ENCODE measurements at regions not wholly inside any gene's neighbourhood (a gene's known extent, or its start where the extent isn't known, plus 50 kb on each side); places are given as distances from the start of the nearest gene placed in this dataset.
"Not testable (repeated sequence)": the region's sequence is repeated elsewhere in the genome, so short reads cannot be mapped to it uniquely, and the experiment has no call there.

GRCh38 chr9:2279138-2279537, 264.0 kb downstream of the SMARCA2 start:
- not testable (repeated sequence) for DNase-seq (ENCODE audit: low spot score)

GRCh38 chr9:2281031-2281802, 266.1 kb downstream of the SMARCA2 start:
- DNase-seq (ENCODE audit: low spot score) = no peak

GRCh38 chr9:2281803-2282185, 266.6 kb downstream of the SMARCA2 start:
- DNase-seq (ENCODE audit: low spot score) = no peak

GRCh38 chr9:2284770-2285169, 269.6 kb downstream of the SMARCA2 start:
- no peak for DNase-seq (ENCODE audit: low spot score)

- no peak for DNase-seq (ENCODE audit: low spot score)
Measured at GRCh38 chr9:2285416-2286332, 270.5 kb downstream of the SMARCA2 start.

GRCh38 chr9:2286333-2286705, 271.2 kb downstream of the SMARCA2 start:
- DNase-seq (ENCODE audit: low spot score) = no peak

GRCh38 chr9:2286825-2287455, 271.8 kb downstream of the SMARCA2 start:
- DNase-seq (ENCODE audit: low spot score) = no peak

GRCh38 chr9:2288309-2288708, 273.2 kb downstream of the SMARCA2 start:
- no peak for DNase-seq (ENCODE audit: low spot score)

- DNase-seq (ENCODE audit: low spot score) = no peak
Measured at GRCh38 chr9:2289263-2289662, 274.1 kb downstream of the SMARCA2 start.

- no peak for DNase-seq (ENCODE audit: low spot score)
Measured at GRCh38 chr9:2290382-2290781, 275.2 kb downstream of the SMARCA2 start.

GRCh38 chr9:2291980-2292704, 277.0 kb downstream of the SMARCA2 start:
- DNase-seq (ENCODE audit: low spot score) = no peak

- DNase-seq (ENCODE audit: low spot score) = no peak
Measured at GRCh38 chr9:2292733-2293132, 277.6 kb downstream of the SMARCA2 start.

GRCh38 chr9:2297771-2298170, 282.6 kb downstream of the SMARCA2 start:
- no peak for DNase-seq (ENCODE audit: low spot score)

GRCh38 chr9:2298217-2298616, 283.1 kb downstream of the SMARCA2 start:
- DNase-seq (ENCODE audit: low spot score) = no peak

- no peak for DNase-seq (ENCODE audit: low spot score)
Measured at GRCh38 chr9:2299156-2299842, 284.2 kb downstream of the SMARCA2 start.

GRCh38 chr9:2299843-2300205, 284.7 kb downstream of the SMARCA2 start:
- no peak for DNase-seq (ENCODE audit: low spot score)

- DNase-seq (ENCODE audit: low spot score) = no peak
Measured at GRCh38 chr9:2300325-2300724, 285.2 kb downstream of the SMARCA2 start.

GRCh38 chr9:2302606-2303005, 287.5 kb downstream of the SMARCA2 start:
- DNase-seq (ENCODE audit: low spot score) = no peak

- no peak for DNase-seq (ENCODE audit: low spot score)
Measured at GRCh38 chr9:2303056-2303455, 287.9 kb downstream of the SMARCA2 start.

GRCh38 chr9:2307480-2307879, 292.3 kb downstream of the SMARCA2 start:
- no peak for DNase-seq (ENCODE audit: low spot score)

GRCh38 chr9:2311920-2312319, 296.8 kb downstream of the SMARCA2 start:
- DNase-seq (ENCODE audit: low spot score) = no peak

- no peak for DNase-seq (ENCODE audit: low spot score)
Measured at GRCh38 chr9:2313512-2313911, 298.4 kb downstream of the SMARCA2 start.

All from left forelimb (tissue), 1 donor.